H1 (cell line): ENCODE measurements at regions not wholly inside any gene's neighbourhood (a gene's known extent, or its start where the extent isn't known, plus 50 kb on each side); places are given as distances from the start of the nearest gene placed in this dataset.

ENCODE experiments used
- CTCF ChIA-PET: fragments of 300-600 bp; sonication (Branson Sonifier 250); formaldehyde crosslinking; loops from one replicate; lab custom pipeline; 2021; ENCODE audit not compliant: partially characterized antibody; lab: Charles Lee
- POLR2A ChIA-PET: fragments of 300-600 bp; sonication (Branson Sonifier 250); formaldehyde crosslinking; loops from one replicate; lab custom pipeline; 2021; ENCODE audit warnings: inconsistent platforms; ENCODE audit not compliant: partially characterized antibody; lab: Charles Lee
- DNase-seq, 2 experiments: peaks; one replicate each; pipeline versions ENCODE4 v3.0.0 to v3.0.0-alpha.2; 2010 to 2022; ENCODE audit warnings: low spot score in 2 of 2, low read depth in 1 of 2, mixed read lengths in 1 of 2
- FAIRE-seq: peaks from 2 replicates; lab custom pipeline; 2011; peaks lifted over from hg19 to GRCh38; lab: Jason Lieb, UNC
- H2AFZ ChIP-seq: 2 replicates; pipeline ENCODE4 v1.8.1; 2012; ENCODE audit warnings: low read length, inconsistent platforms
- H2AK5ac ChIP-seq: 2 replicates; pipeline ENCODE4 v1.6.1; 2013; ENCODE audit warnings: low read depth, low read length
- H2BK120ac ChIP-seq: replicated peaks from 2 replicates; pipeline ENCODE3; 2013; ENCODE audit warnings: low read depth, low read length, inconsistent platforms
- H2BK12ac ChIP-seq: 2 replicates; pipeline ENCODE4 v1.6.1; 2013; ENCODE audit warnings: low read depth, low read length
- H2BK15ac ChIP-seq: 2 replicates; pipeline ENCODE4 v1.6.1; 2013; ENCODE audit warnings: low read length
- H2BK20ac ChIP-seq: 2 replicates; pipeline ENCODE4 v1.6.1; 2013; ENCODE audit warnings: low read length
- H2BK5ac ChIP-seq: 2 replicates; pipeline ENCODE4 v1.6.1; 2013; ENCODE audit warnings: low read depth, low read length
- H3K14ac ChIP-seq: 2 replicates; pipeline ENCODE4 v1.6.1; 2013; ENCODE audit warnings: inconsistent platforms; ENCODE audit not compliant: insufficient read length
- H3K18ac ChIP-seq: 2 replicates; pipeline ENCODE4 v1.6.1; 2013; ENCODE audit warnings: low read length; ENCODE audit errors: extremely low read depth
- H3K23ac ChIP-seq: 2 replicates; pipeline ENCODE4 v1.6.1; 2013; ENCODE audit warnings: inconsistent platforms; ENCODE audit not compliant: insufficient read length
- H3K23me2 ChIP-seq: 2 replicates; pipeline ENCODE4 v1.6.1; 2013; ENCODE audit warnings: low read depth, low read length
- H3K27ac ChIP-seq: 2 replicates; pipeline ENCODE4 v1.6.1; 2011; ENCODE audit warnings: low read depth, low read length, inconsistent platforms
- H3K27me3 ChIP-seq, 4 experiments: replicated peaks in 1 of 4; 1 replicate in 1 of 4; 2 replicates in 3 of 4; pipeline versions ENCODE4 v1.6.1 to v1.8.1; 2011 to 2013; ENCODE audit warnings: low read length in 3 of 4, mild to moderate bottlenecking in 3 of 4, inconsistent platforms in 2 of 4, mixed read lengths in 2 of 4, moderate library complexity in 1 of 4; ENCODE audit not compliant: control insufficient read depth in 3 of 4, insufficient read depth in 3 of 4; ENCODE audit errors: extremely low read depth in 1 of 4
- H3K36me3 ChIP-seq, 4 experiments: 2 replicates each; pipeline versions ENCODE4 v1.6.1 to v1.8.1; 2011 to 2013; ENCODE audit warnings: mild to moderate bottlenecking in 4 of 4, low read length in 3 of 4, moderate library complexity in 2 of 4, control low read depth in 1 of 4, inconsistent platforms in 1 of 4; ENCODE audit not compliant: insufficient read depth in 4 of 4, control insufficient read depth in 2 of 4
- H3K4ac ChIP-seq: replicated peaks from 2 replicates; pipeline ENCODE3; 2013; ENCODE audit warnings: low read length, low read depth, mixed read lengths, inconsistent platforms; ENCODE audit not compliant: insufficient read length
- H3K4me1 ChIP-seq, 4 experiments: replicated peaks in 1 of 4; 1 replicate in 1 of 4; 2 replicates in 3 of 4; pipeline versions ENCODE4 v1.6.1 to v1.8.1; 2011 to 2013; ENCODE audit warnings: low read length in 3 of 4, inconsistent platforms in 2 of 4, mixed read lengths in 1 of 4; ENCODE audit not compliant: insufficient read depth in 4 of 4, control insufficient read depth in 3 of 4
- H3K4me2 ChIP-seq, 2 experiments: 2 replicates each; pipeline versions ENCODE4 v1.6.1 to v1.8.1; 2011 to 2013; ENCODE audit warnings: low read depth in 2 of 2, low read length in 2 of 2, control low read depth in 1 of 2, inconsistent platforms in 1 of 2, mild to moderate bottlenecking in 1 of 2; ENCODE audit not compliant: insufficient read depth in 1 of 2
- H3K4me3 ChIP-seq, 4 experiments: fragments of 200-600, 300-600 bp in 1 of 4; sonication (generic), shearing (Covaris generic), sonication (Bioruptor Twin) in 1 of 4; 2 replicates each; pipeline versions ENCODE4 v1.5.1 to v1.8.1; 2011 to 2016; ENCODE audit warnings: low read length in 4 of 4, low read depth in 3 of 4, control low read depth in 2 of 4, inconsistent platforms in 2 of 4, mild to moderate bottlenecking in 2 of 4, mixed read lengths in 1 of 4, moderate library complexity in 1 of 4; ENCODE audit not compliant: insufficient read depth in 2 of 4; ENCODE audit errors: extremely low read depth in 1 of 4
- H3K56ac ChIP-seq: replicated peaks from 2 replicates; pipeline ENCODE3; 2013; ENCODE audit warnings: low read depth, mild to moderate bottlenecking, mixed read lengths, low read length, inconsistent platforms; ENCODE audit not compliant: insufficient read length
- H3K79me1 ChIP-seq: 2 replicates; pipeline ENCODE4 v1.6.1; 2013; ENCODE audit warnings: low read depth, low read length, control low read depth
- H3K79me2 ChIP-seq, 2 experiments: 2 replicates each; pipeline versions ENCODE4 v1.6.1 to v1.8.1; 2012 to 2013; ENCODE audit warnings: low read length in 2 of 2, mild to moderate bottlenecking in 2 of 2, inconsistent platforms in 1 of 2; ENCODE audit not compliant: insufficient read depth in 2 of 2, control insufficient read depth in 1 of 2
- H3K9ac ChIP-seq, 4 experiments: replicated peaks in 1 of 4; 1 replicate in 1 of 4; 2 replicates in 3 of 4; pipeline versions ENCODE4 v1.6.1 to v1.8.1; 2011 to 2013; ENCODE audit warnings: low read depth in 3 of 4, low read length in 3 of 4, control low read depth in 2 of 4, mild to moderate bottlenecking in 2 of 4, moderate library complexity in 2 of 4, inconsistent platforms in 1 of 4; ENCODE audit errors: extremely low read depth in 1 of 4
- H3K9me3 ChIP-seq, 2 experiments: 2 replicates each; pipeline versions ENCODE4 v1.6.1 to v1.8.1; 2012 to 2013; ENCODE audit warnings: mild to moderate bottlenecking in 2 of 2, moderate library complexity in 2 of 2, control low read depth in 1 of 2, inconsistent platforms in 1 of 2, low read depth in 1 of 2, low read length in 1 of 2, mixed read lengths in 1 of 2; ENCODE audit not compliant: insufficient read depth in 2 of 2
- H4K20me1 ChIP-seq, 2 experiments: replicated peaks in 1 of 2; 2 replicates each; pipeline versions ENCODE3 to v1.8.1; 2011 to 2013; ENCODE audit warnings: inconsistent platforms in 2 of 2, low read length in 2 of 2, mild to moderate bottlenecking in 1 of 2; ENCODE audit not compliant: insufficient read depth in 2 of 2, control insufficient read depth in 1 of 2
- H4K5ac ChIP-seq: 2 replicates; pipeline ENCODE4 v1.6.1; 2013; ENCODE audit warnings: low read length, low read depth, mixed read lengths, inconsistent platforms; ENCODE audit not compliant: insufficient read length
- H4K8ac ChIP-seq: 2 replicates; pipeline ENCODE4 v1.8.0; 2013; ENCODE audit warnings: mild to moderate bottlenecking, moderate library complexity, low read length, inconsistent platforms; ENCODE audit not compliant: insufficient read depth; ENCODE audit errors: extremely low read depth
- H4K91ac ChIP-seq: replicated peaks from 2 replicates; pipeline ENCODE3; 2013; ENCODE audit warnings: low read length, mixed read lengths, inconsistent platforms; ENCODE audit not compliant: insufficient read length
- CHD2 ChIP-seq: IDR thresholded peaks from 2 replicates; pipeline ENCODE4 v1.6.1; 2012; ENCODE audit warnings: low read length, improper control_type of control experiment
- SAP30 ChIP-seq: fragments of 300-600 bp; sonication (generic); IDR thresholded peaks from 2 replicates; pipeline ENCODE4 v1.7.1; 2012; ENCODE audit warnings: low read length, moderate library complexity, mild to moderate bottlenecking, inconsistent platforms; ENCODE audit not compliant: insufficient read depth, insufficient replicate concordance
- SP2 ChIP-seq: IDR thresholded peaks from 2 replicates; pipeline ENCODE4 v1.6.1; 2012; ENCODE audit warnings: mild to moderate bottlenecking, low read length, inconsistent platforms

DNA sequence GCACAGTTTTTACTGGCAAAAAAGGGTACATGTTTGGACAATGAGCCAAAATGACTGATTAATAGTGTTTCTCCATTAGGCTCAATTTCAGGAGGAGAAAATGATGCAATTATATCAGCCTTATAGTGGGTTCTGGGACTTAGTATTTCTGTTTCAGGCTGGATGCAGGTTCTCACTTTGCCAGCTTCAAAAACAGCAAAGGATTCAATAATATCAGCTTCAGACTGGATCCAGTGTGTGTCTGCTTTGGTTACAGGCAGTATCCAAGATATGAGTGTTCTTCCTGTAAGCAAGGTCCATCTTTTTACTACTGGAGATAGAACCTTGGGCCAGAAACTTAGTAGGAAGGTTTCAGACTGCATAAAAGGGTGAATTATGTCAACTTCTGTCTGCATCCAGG, 790.9 kb upstream of the AMELY start:
- Histone ChIP-seq H2BK5ac (no peak overlapping the region), H3K79me1 (no peaks in the 10 kb centered on the region), H2AK5ac (no peak overlapping the region), H3K56ac (no peak overlapping the region), H3K36me3 (no peaks in the 10 kb centered on the region), H2AFZ (no peak overlapping the region), H2BK15ac (no peak overlapping the region), H4K20me1 (no peaks in the 10 kb centered on the region), H3K4me1 (no peaks in the 10 kb centered on the region), H3K4ac (no peak overlapping the region), H3K14ac (no peak overlapping the region), H3K9me3 (no peaks in the 10 kb centered on the region), H3K23me2 (no peaks in the 10 kb centered on the region), H3K79me2 (no peaks in the 10 kb centered on the region), H2BK20ac (no peak overlapping the region), H3K27ac (no peak overlapping the region), H3K9ac (no peak overlapping the region), H4K91ac (no peak overlapping the region), H3K4me2 (no peak overlapping the region), H4K5ac (no peak overlapping the region), H2BK120ac (no peak overlapping the region), H3K18ac (no peak overlapping the region), H3K4me3 (no peak overlapping the region), H3K23ac (no peak overlapping the region), H4K8ac (no peak overlapping the region), H2BK12ac (no peak overlapping the region), H3K27me3 (no peaks in the 10 kb centered on the region)
- CTCF ChIA-PET: no interaction called here
- POLR2A ChIA-PET: no interaction called here
- no peak for FAIRE-seq
- no peak for DNase-seq
- TF ChIP-seq CHD2 (no peak), SAP30 (no peak), SP2 (no peak)
